Astrocyte (in vitro differentiated cells and primary cell): ENCODE measurements at regions not wholly inside any gene's neighbourhood (a gene's known extent, or its start where the extent isn't known, plus 50 kb on each side); places are given as distances from the start of the nearest gene placed in this dataset.

Experiments used
- DNase-seq: peaks from one replicate; pipeline ENCODE4 v3.0.0-alpha.2; 2010; ENCODE audit warnings: low read depth
- FAIRE-seq: peaks from 2 replicates; lab custom pipeline; 2011; peaks lifted over from hg19 to GRCh38; lab: Jason Lieb, UNC
- H2AFZ ChIP-seq: 2 replicates; pipeline ENCODE4 v1.6.0; 2012; ENCODE audit warnings: low read depth, low read length, inconsistent platforms
- H3K27ac ChIP-seq: 2 replicates; pipeline ENCODE4 v1.5.1; 2011; ENCODE audit warnings: low read depth, low read length, inconsistent platforms
- H3K27me3 ChIP-seq: 2 replicates; pipeline ENCODE4 v1.6.0; 2011; ENCODE audit warnings: low read length, inconsistent platforms; ENCODE audit not compliant: insufficient read depth
- H3K36me3 ChIP-seq: 2 replicates; pipeline ENCODE4 v1.5.1; 2011; ENCODE audit warnings: low read length, inconsistent platforms; ENCODE audit not compliant: insufficient read depth
- H3K4me1 ChIP-seq: 2 replicates; pipeline ENCODE4 v1.5.1; 2011; ENCODE audit warnings: low read length, inconsistent platforms; ENCODE audit not compliant: insufficient read depth
- H3K4me2 ChIP-seq: 2 replicates; pipeline ENCODE4 v1.6.0; 2012; ENCODE audit warnings: low read length, inconsistent platforms
- H3K4me3 ChIP-seq: 2 replicates; pipeline ENCODE4 v1.5.1; 2011; ENCODE audit warnings: low read depth, mild to moderate bottlenecking, low read length, inconsistent platforms; ENCODE audit not compliant: insufficient read depth
- H3K79me2 ChIP-seq: 2 replicates; pipeline ENCODE4 v1.6.0; 2012; ENCODE audit warnings: mild to moderate bottlenecking, low read length, inconsistent platforms; ENCODE audit not compliant: insufficient read depth
- H3K9ac ChIP-seq: 2 replicates; pipeline ENCODE4 v1.6.0; 2012; ENCODE audit warnings: mild to moderate bottlenecking, low read length, inconsistent platforms
- H3K9me3 ChIP-seq: 2 replicates; pipeline ENCODE4 v1.5.1; 2012; ENCODE audit warnings: low read depth, mild to moderate bottlenecking, low read length, inconsistent platforms; ENCODE audit not compliant: insufficient read depth
- H4K20me1 ChIP-seq: 2 replicates; pipeline ENCODE4 v1.6.0; 2012; ENCODE audit warnings: low read length, inconsistent platforms; ENCODE audit not compliant: insufficient read depth
- H3K27ac Mint-ChIP-seq: one replicate; pipeline ENCODE4 v1.8.0; 2021; ENCODE audit warnings: mild to moderate bottlenecking, mixed read lengths; ENCODE audit not compliant: unreplicated experiment
- H3K27me3 Mint-ChIP-seq: one replicate; pipeline ENCODE4 v1.8.0; 2021; ENCODE audit warnings: low read depth, mixed read lengths; ENCODE audit not compliant: unreplicated experiment
- H3K36me3 Mint-ChIP-seq: one replicate; pipeline ENCODE4 v1.8.0; 2021; ENCODE audit warnings: low read depth, mixed read lengths; ENCODE audit not compliant: unreplicated experiment
- H3K4me1 Mint-ChIP-seq: one replicate; pipeline ENCODE4 v1.8.0; 2021; ENCODE audit warnings: low read depth, mixed read lengths; ENCODE audit not compliant: unreplicated experiment
- H3K4me3 Mint-ChIP-seq: one replicate; pipeline ENCODE4 v1.8.0; 2021; ENCODE audit warnings: mild to moderate bottlenecking, moderate library complexity, mixed read lengths; ENCODE audit not compliant: unreplicated experiment
- H3K9me3 Mint-ChIP-seq: one replicate; pipeline ENCODE4 v1.8.0; 2021; ENCODE audit warnings: mild to moderate bottlenecking, mixed read lengths; ENCODE audit not compliant: unreplicated experiment
- CTCF ChIP-seq: IDR thresholded peaks from 2 replicates; pipeline ENCODE4 v1.5.1; 2011; ENCODE audit warnings: low read depth, mild to moderate bottlenecking, inconsistent platforms, low read length, moderate library complexity; ENCODE audit not compliant: insufficient read depth
- EZH2 ChIP-seq: IDR thresholded peaks from 2 replicates; pipeline ENCODE4 v1.6.1; 2012; ENCODE audit warnings: mild to moderate bottlenecking, low read length, inconsistent platforms; ENCODE audit not compliant: insufficient read depth

- Histone ChIP-seq H3K4me3 (no peak overlapping the region), H4K20me1 (no peaks in the 10 kb centered on the region), H3K79me2 (no peaks in the 10 kb centered on the region), H3K27ac (no peak overlapping the region), H3K9me3 (no peaks in the 10 kb centered on the region), H3K4me1 (no peaks in the 10 kb centered on the region), H3K4me2 (no peak overlapping the region), H3K27me3 (no peaks in the 10 kb centered on the region), H3K36me3 (no peaks in the 10 kb centered on the region), H3K9ac (no peak overlapping the region), H2AFZ (no peak overlapping the region)
- Mint-ChIP-seq H3K4me1 (peaks cover 11% of the 10 kb centered on the region), H3K9me3 (peaks cover 1% of the 10 kb centered on the region), H3K4me3 (no peak overlapping the region), H3K36me3 (no peaks in the 10 kb centered on the region), H3K27me3 (no peaks in the 10 kb centered on the region), H3K27ac (no peak overlapping the region)
- no peak for TF ChIP-seq CTCF
- TF ChIP-seq EZH2 = no peak
- FAIRE-seq (no peak), DNase-seq (no peak)
These were observed 337.4 kb upstream of the ATP10B start for GRCh38 chr5:161189452-161189851.

GRCh38 chr5:161183559-161183958, 331.5 kb upstream of the ATP10B start:
- TF ChIP-seq CTCF (no peak), EZH2 (no peak)
- Histone ChIP-seq H3K27ac (no peak overlapping the region), H3K9me3 (no peaks in the 10 kb centered on the region), H3K79me2 (no peaks in the 10 kb centered on the region), H3K9ac (no peak overlapping the region), H3K4me3 (no peak overlapping the region), H3K36me3 (no peaks in the 10 kb centered on the region), H4K20me1 (no peaks in the 10 kb centered on the region), H2AFZ (no peak overlapping the region), H3K27me3 (no peaks in the 10 kb centered on the region), H3K4me2 (no peak overlapping the region), H3K4me1 (no peaks in the 10 kb centered on the region)
- H3K27me3 Mint-ChIP-seq = no peaks in the 10 kb centered on the region
- no peak for DNase-seq
- no peak for FAIRE-seq
- H3K36me3 Mint-ChIP-seq = no peaks in the 10 kb centered on the region
- no peak overlapping the region for H3K27ac Mint-ChIP-seq
- no peak overlapping the region for H3K4me3 Mint-ChIP-seq
- H3K9me3 Mint-ChIP-seq = peaks cover 3% of the 10 kb centered on the region
- peaks cover 2% of the 10 kb centered on the region for H3K4me1 Mint-ChIP-seq

- no peaks in the 10 kb centered on the region for H3K36me3 ChIP-seq
- Mint-ChIP-seq H3K36me3 (no peaks in the 10 kb centered on the region), H3K4me3 (no peak overlapping the region), H3K9me3 (peaks cover 2% of the 10 kb centered on the region), H3K27me3 (no peaks in the 10 kb centered on the region), H3K4me1 (no peaks in the 10 kb centered on the region), H3K27ac (no peak overlapping the region)
- H3K27me3 ChIP-seq = no peaks in the 10 kb centered on the region
- H4K20me1 ChIP-seq = no peaks in the 10 kb centered on the region
- H3K27ac ChIP-seq = no peak overlapping the region
- H3K4me1 ChIP-seq = no peaks in the 10 kb centered on the region
- no peak overlapping the region for H3K9ac ChIP-seq
- no peak overlapping the region for H2AFZ ChIP-seq
- TF ChIP-seq EZH2 (no peak), CTCF (no peak)
- H3K4me3 ChIP-seq = no peak overlapping the region
- DNase-seq = no peak
- no peak overlapping the region for H3K4me2 ChIP-seq
- no peaks in the 10 kb centered on the region for H3K79me2 ChIP-seq
- no peaks in the 10 kb centered on the region for H3K9me3 ChIP-seq
- FAIRE-seq = no peak
These were observed 324.2 kb upstream of the ATP10B start for GRCh38 chr5:161176221-161176620.
